ENCODE measurements at regions not wholly inside any gene's neighbourhood (a gene's known extent, or its start where the extent isn't known, plus 50 kb on each side); places are given as distances from the start of the nearest gene placed in this dataset.
A peak's percentile ranks its signal among the peaks of the same experiment; 100 is the strongest.

- no peak for DNase-seq
These were observed 218.5 kb downstream of the GBA3 start for GRCh38 chr4:22911285-22911684.

DNA sequence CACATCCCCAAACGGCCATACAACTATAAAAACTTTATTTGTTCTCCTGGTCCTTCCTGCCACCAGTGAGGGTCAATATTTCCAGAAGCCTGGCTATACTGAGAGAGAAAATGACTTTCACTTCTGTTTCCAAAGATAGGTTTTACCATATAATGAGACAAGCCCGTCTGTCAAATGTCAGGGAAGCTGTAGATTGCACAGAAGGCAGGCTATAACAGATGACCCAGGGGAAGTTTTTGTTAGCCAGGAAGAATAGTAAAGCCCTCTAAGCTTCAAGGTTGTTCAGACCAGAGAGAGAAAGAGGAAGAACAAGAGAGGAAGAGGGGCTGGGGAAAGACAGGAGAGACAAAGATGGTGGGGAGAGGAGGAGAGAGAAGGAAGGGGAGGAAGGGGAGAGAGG is 217.5 kb downstream of the GBA3 start:
- no peak for DNase-seq

DNA sequence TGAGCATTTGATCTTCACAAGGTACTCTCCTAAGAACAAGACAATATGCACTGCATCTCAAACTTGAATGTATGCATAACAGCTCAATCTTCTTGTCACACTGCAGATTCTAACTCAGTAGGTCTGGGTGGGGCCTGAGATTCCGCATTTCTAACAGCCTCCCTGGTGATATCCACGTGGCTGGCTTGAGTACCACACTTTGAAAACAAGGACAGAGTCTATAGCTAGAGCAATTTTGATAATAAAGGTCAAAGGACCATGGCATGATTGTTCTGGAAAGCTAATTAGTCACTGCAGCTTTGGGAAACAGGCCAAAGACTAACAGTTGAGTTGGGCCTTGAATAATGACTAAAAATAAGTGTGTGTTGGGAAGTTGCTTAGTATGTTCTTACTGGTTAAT is 213.3 kb downstream of the GBA3 start:
- DNase-seq: no peak

DNA sequence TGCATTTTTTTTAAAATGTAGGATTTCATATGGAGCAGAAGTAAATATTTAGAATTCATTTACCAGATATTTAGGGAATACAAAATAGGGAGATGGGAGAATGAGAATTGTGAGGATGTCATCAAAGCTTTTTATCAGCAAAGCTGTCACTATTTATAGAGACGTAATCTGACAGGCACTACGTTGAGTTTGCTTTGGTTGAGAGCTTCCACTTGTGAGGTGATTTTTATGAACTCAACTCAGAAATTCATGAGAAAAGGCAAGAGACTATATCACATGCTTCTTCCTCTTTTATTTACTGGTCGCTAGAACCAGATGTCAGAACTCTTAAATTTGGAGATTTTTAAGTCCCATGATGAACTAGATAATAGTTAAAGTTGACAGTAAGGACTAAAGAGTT is 211.2 kb downstream of the GBA3 start:
- DNase-seq: no peak

DNA sequence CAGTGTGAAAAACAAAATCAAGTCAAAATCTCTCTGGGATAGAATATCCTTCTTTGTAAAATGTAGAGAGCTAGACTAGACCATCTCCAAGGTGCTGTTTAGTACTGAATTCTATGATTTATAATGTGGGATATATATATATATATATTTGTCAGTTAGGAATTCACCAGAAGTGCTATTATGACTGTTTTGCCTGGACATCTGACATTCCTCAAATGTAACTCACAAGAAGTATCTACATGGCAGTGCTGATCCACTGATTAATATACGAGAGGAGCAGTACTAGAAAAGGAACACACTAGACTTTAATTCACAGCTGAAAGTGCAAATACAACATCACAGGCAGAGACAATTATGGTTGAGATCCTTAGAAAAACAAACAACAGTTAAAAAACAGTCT is 208.9 kb downstream of the GBA3 start:
- no peak for DNase-seq

- DNase-seq: no peak
These were observed 208.1 kb downstream of the GBA3 start for GRCh38 chr4:22900876-22901275.

- DNase-seq: peak; percentile 6
These were observed 204.9 kb downstream of the GBA3 start for GRCh38 chr4:22897520-22898108.

DNA sequence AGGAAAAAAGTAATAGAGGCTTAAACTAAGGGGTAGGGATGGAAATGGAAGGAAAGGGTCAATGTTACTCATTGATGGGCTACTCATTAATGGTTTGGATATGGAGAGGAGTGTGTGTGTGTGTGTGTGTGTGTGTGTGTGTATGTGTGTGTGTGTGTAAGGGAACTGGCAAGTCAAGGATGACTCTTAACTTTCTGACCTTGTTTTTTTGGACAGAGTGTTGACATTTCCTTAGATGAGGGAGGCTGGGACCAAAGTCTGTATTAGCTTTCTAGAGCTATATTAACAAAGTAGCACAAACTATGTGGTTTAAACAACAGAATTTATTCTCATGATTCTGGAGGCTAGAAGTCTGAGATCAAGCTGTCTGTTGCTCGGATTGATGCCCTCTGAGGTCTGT is 202.7 kb downstream of the GBA3 start:
- DNase-seq: no peak

DNA sequence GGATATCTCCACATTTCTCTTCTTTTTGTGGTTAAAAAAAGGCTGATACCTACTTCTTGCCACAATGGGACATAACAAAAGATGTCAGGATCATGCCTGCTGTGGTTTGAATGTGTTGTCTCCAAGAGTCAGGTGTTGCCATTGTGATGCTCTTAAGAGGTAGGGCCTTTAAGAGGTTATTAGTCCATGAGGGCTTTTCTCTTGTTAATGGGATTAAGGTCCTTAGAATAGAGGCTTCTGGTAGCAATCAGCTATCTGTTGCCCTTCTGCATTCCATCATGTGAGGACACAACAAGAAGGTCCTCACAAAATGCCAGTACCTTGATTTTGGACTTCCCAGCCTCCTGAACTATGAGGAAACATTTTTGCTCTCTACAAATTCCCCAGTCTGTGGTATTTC is 191.4 kb downstream of the GBA3 start:
- DNase-seq: no peak

DNA sequence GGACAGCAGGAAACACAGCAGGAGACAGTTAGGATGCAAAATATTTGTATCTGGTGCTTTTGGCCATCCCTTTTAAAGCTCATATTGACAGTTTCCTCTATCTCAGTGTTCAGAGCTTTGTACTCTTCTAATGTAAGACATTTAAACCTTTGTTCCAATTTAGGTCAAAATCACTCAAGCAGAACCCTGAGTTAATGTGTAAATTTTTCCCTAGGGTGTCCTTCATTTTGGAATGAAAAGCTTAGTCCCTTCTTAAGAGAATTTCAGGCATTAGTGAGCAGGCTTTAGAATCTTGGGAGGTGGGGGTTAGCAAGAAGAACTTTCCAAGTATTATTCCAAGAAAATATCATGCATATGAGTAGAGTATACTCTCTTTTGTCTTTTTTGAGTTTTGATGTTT is 188.7 kb downstream of the GBA3 start:
- no peak for DNase-seq

- no peak for DNase-seq
These were observed 184.8 kb downstream of the GBA3 start for GRCh38 chr4:22877486-22878052.

GRCh38 chr4:22876270-22876669 is 183.5 kb downstream of the GBA3 start:
- DNase-seq: no peak

GRCh38 chr4:22875587-22876257 is 183.0 kb downstream of the GBA3 start:
- DNase-seq: no peak

DNA sequence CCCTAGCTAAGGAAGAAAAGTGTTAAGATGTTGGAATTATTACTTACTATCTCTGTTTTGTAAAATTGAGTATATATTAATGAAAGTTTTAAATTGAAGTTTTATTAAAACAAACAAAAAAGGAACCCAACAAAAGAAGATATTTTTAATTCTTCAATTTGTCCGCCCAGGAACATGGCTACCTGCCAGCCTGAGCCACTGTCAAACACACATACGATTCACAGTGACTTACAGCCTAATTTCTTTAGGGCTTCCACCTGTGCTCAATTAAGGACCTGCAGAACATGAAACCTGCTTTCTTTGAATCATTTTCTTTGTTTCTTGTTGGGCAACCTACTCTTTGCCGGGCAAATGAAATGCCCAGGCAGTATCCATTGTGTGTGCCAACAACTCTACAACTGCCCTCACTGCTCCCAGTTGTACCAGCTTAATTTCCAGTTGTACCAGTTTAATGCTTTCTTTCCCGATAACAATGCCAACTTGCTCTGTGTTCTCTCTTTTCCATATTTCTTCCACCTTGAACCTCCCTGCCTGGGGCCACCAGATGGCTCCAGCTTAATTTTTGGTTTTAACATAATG is 181.7 kb downstream of the GBA3 start:
- DNase-seq: no peak

DNA sequence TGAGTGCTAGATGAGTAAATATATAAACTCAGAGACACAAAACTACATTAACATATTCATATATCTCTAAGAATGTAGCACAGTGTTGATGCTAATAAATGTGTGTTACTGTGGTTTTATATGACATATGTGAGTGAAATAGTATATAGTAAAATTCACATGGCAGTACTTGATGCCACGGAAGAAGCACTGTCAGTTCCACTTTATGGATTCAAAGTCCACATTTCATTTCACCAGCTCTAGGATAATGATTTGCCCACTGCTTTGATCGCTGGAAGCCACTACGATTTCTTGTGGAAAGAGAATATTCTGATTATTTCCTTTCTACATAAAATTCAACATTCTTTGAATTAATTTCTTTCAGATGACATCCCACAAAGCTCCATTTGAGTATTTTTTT is 181.2 kb downstream of the GBA3 start:
- no peak for DNase-seq

DNA sequence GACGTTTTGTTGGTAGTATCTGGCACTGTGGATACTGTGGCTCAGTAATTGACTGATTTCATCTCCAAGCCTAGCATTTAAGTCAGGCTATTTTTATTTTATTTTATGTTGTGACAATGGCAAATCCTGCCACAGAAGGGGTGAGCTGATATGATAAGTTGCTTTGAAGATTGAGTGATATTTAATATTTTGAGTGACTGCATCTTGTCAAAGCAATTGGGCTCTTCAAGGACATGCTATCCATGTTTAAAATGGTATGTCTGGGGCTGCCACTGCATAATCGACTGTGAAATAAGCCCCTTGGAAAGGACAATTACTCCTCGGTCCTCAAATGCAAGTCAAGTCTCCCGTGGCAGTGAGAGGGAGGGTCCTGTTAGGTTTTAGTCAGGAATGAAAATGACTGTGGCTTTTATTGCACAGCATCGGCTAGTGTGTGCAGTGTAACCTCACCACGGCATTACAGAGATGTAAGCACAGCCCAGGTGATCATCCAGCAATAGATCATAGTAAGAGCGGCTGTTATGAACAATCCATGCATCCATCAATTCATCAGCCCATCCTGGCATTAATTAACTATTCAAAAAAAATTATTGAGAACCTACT is 178.2 kb downstream of the GBA3 start:
- DNase-seq: no peak

DNA sequence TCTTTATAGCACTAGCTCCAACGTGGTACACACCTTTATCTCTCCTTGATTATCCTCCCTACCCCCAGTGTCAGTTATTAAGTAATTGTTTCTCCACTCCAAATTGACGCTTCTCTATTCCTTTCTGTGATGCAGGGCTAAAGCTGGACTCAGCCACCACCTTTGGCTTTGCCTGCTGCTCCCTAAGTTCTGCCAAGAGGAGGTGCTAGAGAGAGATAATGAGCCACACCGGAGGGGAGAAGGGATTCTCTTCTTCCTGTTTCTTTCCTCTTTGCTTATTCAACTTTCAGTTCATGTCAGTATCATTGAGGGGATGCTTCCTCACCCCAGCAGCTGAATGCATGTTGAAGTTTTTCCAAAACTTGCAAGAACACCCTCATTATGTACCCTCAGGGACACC is 176.5 kb downstream of the GBA3 start:
- DNase-seq: no peak

Measured in stimulated activated CD4-positive, alpha-beta T cell treated with anti-CD3 and anti-CD28 coated beads, Interleukin-4, amount 100 ng/mL, for 1 hour (primary cell).